ENCODE measurements at regions not wholly inside any gene's neighbourhood (a gene's known extent, or its start where the extent isn't known, plus 50 kb on each side); places are given as distances from the start of the nearest gene placed in this dataset.
A peak's percentile ranks its signal among the peaks of the same experiment; 100 is the strongest.

DNA sequence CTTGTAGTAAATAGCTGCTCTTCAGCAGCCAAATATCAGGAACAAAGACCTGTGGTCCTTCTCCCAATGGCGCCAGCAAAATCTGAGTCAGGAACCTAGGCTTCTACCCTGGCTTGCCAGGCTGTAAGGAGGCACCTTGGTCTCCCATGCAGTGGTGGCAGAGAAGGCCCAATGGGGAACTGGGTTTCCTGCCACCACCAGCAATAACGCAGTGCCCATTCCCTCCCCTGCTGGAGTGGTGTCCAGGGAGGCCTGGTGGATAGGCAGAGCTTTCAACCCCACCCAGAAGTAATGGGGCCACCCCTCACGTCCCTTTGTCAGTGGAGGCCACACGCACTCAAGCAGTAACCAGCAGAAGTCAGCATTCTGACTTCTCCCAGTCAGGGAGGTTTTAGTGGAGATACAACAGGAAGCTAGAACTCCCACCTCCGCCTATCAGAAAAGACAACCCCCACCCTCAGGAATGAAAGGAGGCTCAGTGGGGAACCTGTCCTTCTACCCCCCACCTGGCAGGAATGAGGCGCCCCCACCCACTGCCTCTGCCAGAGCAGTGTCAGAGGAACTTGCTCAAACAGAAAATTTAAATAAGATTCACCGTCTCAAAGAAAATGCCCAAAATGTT lies 132.4 kb downstream of the COPS8 start:
- H3K4me1 ChIP-seq (ENCODE audit: insufficient read depth, insufficient read length): peaks cover 1% of the 10 kb centered on the region
- H3K9me3 ChIP-seq (ENCODE audit: insufficient read depth, low read length): no peaks in the 10 kb centered on the region
- no peak for DNase-seq (ENCODE audit: low read depth, low spot score)
- no peak overlapping the region for H3K4me3 ChIP-seq (ENCODE audit: insufficient read length, low read depth)
- no peaks in the 10 kb centered on the region for H3K27me3 ChIP-seq (ENCODE audit: insufficient read depth, insufficient read length)
- peak overlapping the region; percentile 24 for H3K9ac ChIP-seq (ENCODE audit: insufficient read length, low read depth)
- TF ChIP-seq YY1 (IDR thresholded peaks at IDR 0.05; ENCODE audit: insufficient read depth, insufficient read length) (no peak), ZNF274 (IDR thresholded peaks at IDR 0.05; ENCODE audit: low read depth, low read length) (no peak), SUZ12 (IDR thresholded peaks at IDR 0.05; ENCODE audit: extremely low read depth, insufficient read depth, insufficient read length) (no peak)
- no peaks in the 10 kb centered on the region for H3K36me3 ChIP-seq (ENCODE audit: insufficient read depth, insufficient read length, low read length)

DNA sequence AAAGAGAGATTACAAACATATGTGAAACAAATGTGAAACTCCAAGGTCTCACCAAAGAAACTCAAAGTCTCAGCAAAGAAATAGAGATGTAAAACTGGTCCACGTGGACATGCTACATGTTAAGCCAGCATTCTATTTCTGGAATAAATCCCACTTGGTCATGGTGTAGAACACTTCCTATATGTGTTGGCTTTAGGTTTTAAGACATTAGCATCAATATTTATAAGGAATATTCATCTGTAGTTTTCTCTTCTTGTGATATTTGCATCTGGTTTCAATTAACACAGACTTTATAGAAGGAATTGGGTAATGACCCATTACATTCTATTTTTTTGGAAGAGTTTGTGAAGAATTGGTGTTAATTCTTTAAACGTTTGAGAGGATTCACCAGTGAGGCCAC lies 133.1 kb downstream of the COPS8 start:
- peaks cover 7% of the 10 kb centered on the region for H3K4me1 ChIP-seq (ENCODE audit: insufficient read depth, insufficient read length)
- no peaks in the 10 kb centered on the region for H3K36me3 ChIP-seq (ENCODE audit: insufficient read depth, insufficient read length, low read length)
- no peaks in the 10 kb centered on the region for H3K27me3 ChIP-seq (ENCODE audit: insufficient read depth, insufficient read length)
- H3K9ac ChIP-seq (ENCODE audit: insufficient read length, low read depth): no peak overlapping the region
- H3K9me3 ChIP-seq (ENCODE audit: insufficient read depth, low read length): no peaks in the 10 kb centered on the region
- no peak overlapping the region for H3K4me3 ChIP-seq (ENCODE audit: insufficient read length, low read depth)
- no peak for DNase-seq (ENCODE audit: low read depth, low spot score)
- TF ChIP-seq YY1 (IDR thresholded peaks at IDR 0.05; ENCODE audit: insufficient read depth, insufficient read length): no peak

- peaks cover 7% of the 10 kb centered on the region for H3K4me1 ChIP-seq (ENCODE audit: insufficient read depth, insufficient read length)
- no peaks in the 10 kb centered on the region for H3K36me3 ChIP-seq (ENCODE audit: insufficient read depth, insufficient read length, low read length)
- no peak overlapping the region for H3K9ac ChIP-seq (ENCODE audit: insufficient read length, low read depth)
- no peaks in the 10 kb centered on the region for H3K27me3 ChIP-seq (ENCODE audit: insufficient read depth, insufficient read length)
- H3K4me3 ChIP-seq (ENCODE audit: insufficient read length, low read depth): no peak overlapping the region
- no peaks in the 10 kb centered on the region for H3K9me3 ChIP-seq (ENCODE audit: insufficient read depth, low read length)
- TF ChIP-seq YY1 (IDR thresholded peaks at IDR 0.05; ENCODE audit: insufficient read depth, insufficient read length) (no peak), SUZ12 (IDR thresholded peaks at IDR 0.05; ENCODE audit: extremely low read depth, insufficient read depth, insufficient read length) (no peak), ZNF274 (IDR thresholded peaks at IDR 0.05; ENCODE audit: low read depth, low read length) (no peak)
- DNase-seq (ENCODE audit: low read depth, low spot score): no peak
These were observed 134.1 kb downstream of the COPS8 start for GRCh38 chr2:237219826-237220225.

GRCh38 chr2:237221443-237221842 lies 135.8 kb downstream of the COPS8 start:
- TF ChIP-seq SUZ12 (IDR thresholded peaks at IDR 0.05; ENCODE audit: extremely low read depth, insufficient read depth, insufficient read length) (no peak), ZNF274 (IDR thresholded peaks at IDR 0.05; ENCODE audit: low read depth, low read length) (no peak), YY1 (IDR thresholded peaks at IDR 0.05; ENCODE audit: insufficient read depth, insufficient read length) (no peak)
- no peak overlapping the region for H3K4me3 ChIP-seq (ENCODE audit: insufficient read length, low read depth)
- peaks cover 7% of the 10 kb centered on the region for H3K4me1 ChIP-seq (ENCODE audit: insufficient read depth, insufficient read length)
- no peaks in the 10 kb centered on the region for H3K9me3 ChIP-seq (ENCODE audit: insufficient read depth, low read length)
- H3K9ac ChIP-seq (ENCODE audit: insufficient read length, low read depth): no peak overlapping the region
- DNase-seq (ENCODE audit: low read depth, low spot score): no peak
- H3K27me3 ChIP-seq (ENCODE audit: insufficient read depth, insufficient read length): no peaks in the 10 kb centered on the region
- no peaks in the 10 kb centered on the region for H3K36me3 ChIP-seq (ENCODE audit: insufficient read depth, insufficient read length, low read length)

DNA sequence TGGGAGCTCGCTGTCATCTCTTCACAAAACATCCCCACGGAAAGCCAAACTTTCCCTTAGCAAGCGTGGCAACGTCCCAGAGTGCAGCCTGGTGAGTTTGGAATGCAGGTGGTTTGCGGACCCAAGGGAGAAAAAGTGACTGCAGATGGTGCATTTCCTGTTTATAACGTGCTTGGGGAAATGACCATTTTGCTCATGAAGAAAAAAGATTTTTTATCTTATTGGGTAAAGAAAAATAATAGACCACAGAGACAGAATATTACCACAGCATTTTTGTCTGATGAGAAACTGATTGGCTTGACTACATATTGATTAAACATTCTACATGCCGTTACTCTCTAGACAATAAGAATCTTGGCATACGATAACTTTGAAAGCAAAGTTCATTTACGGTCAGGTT lies 136.5 kb downstream of the COPS8 start:
- H3K9ac ChIP-seq (ENCODE audit: insufficient read length, low read depth): no peak overlapping the region
- no peaks in the 10 kb centered on the region for H3K36me3 ChIP-seq (ENCODE audit: insufficient read depth, insufficient read length, low read length)
- H3K4me3 ChIP-seq (ENCODE audit: insufficient read length, low read depth): no peak overlapping the region
- no peaks in the 10 kb centered on the region for H3K27me3 ChIP-seq (ENCODE audit: insufficient read depth, insufficient read length)
- TF ChIP-seq ZNF274 (IDR thresholded peaks at IDR 0.05; ENCODE audit: low read depth, low read length): no peak
- no peak for TF ChIP-seq YY1 (IDR thresholded peaks at IDR 0.05; ENCODE audit: insufficient read depth, insufficient read length)
- TF ChIP-seq SUZ12 (IDR thresholded peaks at IDR 0.05; ENCODE audit: extremely low read depth, insufficient read depth, insufficient read length): no peak
- DNase-seq (ENCODE audit: low read depth, low spot score): no peak
- H3K9me3 ChIP-seq (ENCODE audit: insufficient read depth, low read length): no peaks in the 10 kb centered on the region
- H3K4me1 ChIP-seq (ENCODE audit: insufficient read depth, insufficient read length): peaks cover 7% of the 10 kb centered on the region

DNA sequence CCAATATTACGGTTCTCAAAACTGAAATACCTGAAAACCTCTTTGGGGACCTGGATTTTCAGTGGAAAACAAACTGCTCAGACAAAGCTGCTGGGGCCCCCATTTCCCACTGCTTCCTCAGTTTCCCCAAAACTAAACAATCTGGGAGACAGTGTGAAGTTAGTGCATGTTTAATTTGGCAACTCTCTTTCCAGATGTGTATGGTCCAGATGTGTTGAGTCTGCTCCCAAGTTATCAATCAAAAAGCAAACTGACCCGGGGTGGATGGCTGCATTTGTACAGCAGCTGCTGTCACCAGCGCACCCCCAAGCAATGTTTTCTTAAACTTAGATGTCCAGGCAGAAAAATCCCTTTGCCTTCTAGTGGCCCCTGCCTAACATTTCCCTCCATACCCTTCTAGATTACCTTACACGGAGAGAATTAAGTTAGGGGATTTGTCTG lies 136.9 kb downstream of the COPS8 start:
- Histone ChIP-seq H3K9ac (ENCODE audit: insufficient read length, low read depth) (no peak overlapping the region), H3K4me1 (ENCODE audit: insufficient read depth, insufficient read length) (peaks cover 7% of the 10 kb centered on the region), H3K36me3 (ENCODE audit: insufficient read depth, insufficient read length, low read length) (no peaks in the 10 kb centered on the region), H3K4me3 (ENCODE audit: insufficient read length, low read depth) (no peak overlapping the region), H3K9me3 (ENCODE audit: insufficient read depth, low read length) (no peaks in the 10 kb centered on the region), H3K27me3 (ENCODE audit: insufficient read depth, insufficient read length) (no peaks in the 10 kb centered on the region)
- no peak for DNase-seq (ENCODE audit: low read depth, low spot score)
- TF ChIP-seq SUZ12 (IDR thresholded peaks at IDR 0.05; ENCODE audit: extremely low read depth, insufficient read depth, insufficient read length) (no peak), YY1 (IDR thresholded peaks at IDR 0.05; ENCODE audit: insufficient read depth, insufficient read length) (no peak), ZNF274 (IDR thresholded peaks at IDR 0.05; ENCODE audit: low read depth, low read length) (no peak)

DNA sequence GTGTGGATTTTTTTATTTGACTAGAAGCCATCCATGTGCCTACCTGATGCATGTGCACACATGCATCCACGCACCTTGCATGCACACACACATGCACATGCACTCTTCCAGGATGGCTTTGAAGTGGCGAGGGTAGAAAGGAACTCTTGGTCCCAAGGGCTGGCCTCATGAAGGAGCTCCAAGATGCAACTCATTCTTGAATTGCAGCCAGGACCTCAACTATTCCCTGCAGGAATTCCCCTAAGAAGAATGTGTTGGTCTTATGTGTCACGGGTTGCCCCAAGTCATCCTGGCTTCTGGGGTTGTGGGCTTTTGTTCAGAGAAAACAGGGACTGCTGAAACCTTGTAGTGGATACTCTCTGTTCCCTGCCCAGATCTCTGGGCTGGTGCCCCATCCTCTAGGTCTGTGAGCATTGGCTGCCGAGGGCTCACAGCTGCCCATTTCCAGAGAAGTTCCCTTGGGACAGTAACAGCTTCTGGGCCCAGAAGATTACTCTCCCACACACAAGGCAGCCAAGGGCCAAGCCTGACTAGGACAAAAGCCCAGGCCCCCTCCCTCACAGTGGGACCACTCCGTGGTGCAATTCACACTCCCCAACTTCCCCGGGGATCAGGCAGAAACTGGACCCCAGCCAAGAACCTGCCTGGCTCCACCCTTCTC lies 137.6 kb downstream of the COPS8 start:
- DNase-seq (ENCODE audit: low read depth, low spot score): no peak

More for the DNA sequence above, 137.6 kb downstream of the COPS8 start:
- Histone ChIP-seq H3K36me3 (ENCODE audit: insufficient read depth, insufficient read length, low read length) (no peaks in the 10 kb centered on the region), H3K9ac (ENCODE audit: insufficient read length, low read depth) (no peak overlapping the region), H3K27me3 (ENCODE audit: insufficient read depth, insufficient read length) (no peaks in the 10 kb centered on the region), H3K9me3 (ENCODE audit: insufficient read depth, low read length) (no peaks in the 10 kb centered on the region), H3K4me3 (ENCODE audit: insufficient read length, low read depth) (no peak overlapping the region), H3K4me1 (ENCODE audit: insufficient read depth, insufficient read length) (peaks cover 7% of the 10 kb centered on the region)
- TF ChIP-seq SUZ12 (IDR thresholded peaks at IDR 0.05; ENCODE audit: extremely low read depth, insufficient read depth, insufficient read length): no peak

All from NT2/D1 (cell line).